GM19099 (cell line): ENCODE measurements at regions not wholly inside any gene's neighbourhood (a gene's known extent, or its start where the extent isn't known, plus 50 kb on each side); places are given as distances from the start of the nearest gene placed in this dataset.

Source experiments
- POLR2A ChIP-seq: IDR thresholded peaks from 3 replicates; pipeline ENCODE4 v1.6.1; 2011; ENCODE audit warnings: low read depth; ENCODE audit not compliant: insufficient read length; ENCODE audit errors: extremely low read depth

GRCh38 chr5:27571681-27572080 lies 533.3 kb upstream of the CDH9 start:
- TF ChIP-seq POLR2A: no peak

- no peak for TF ChIP-seq POLR2A
These were observed 530.4 kb upstream of the CDH9 start for GRCh38 chr5:27568811-27569210.

- no peak for TF ChIP-seq POLR2A
These were observed 523.0 kb upstream of the CDH9 start for GRCh38 chr5:27561408-27561807.

GRCh38 chr5:27548484-27548883 lies 510.1 kb upstream of the CDH9 start:
- no peak for TF ChIP-seq POLR2A

- no peak for TF ChIP-seq POLR2A
These were observed 496.7 kb upstream of the CDH9 start for GRCh38 chr5:27535031-27535557.

GRCh38 chr5:27532305-27532704 lies 493.9 kb upstream of the CDH9 start:
- TF ChIP-seq POLR2A: no peak

GRCh38 chr5:27524515-27524914 lies 486.1 kb upstream of the CDH9 start:
- TF ChIP-seq POLR2A: no peak

GRCh38 chr5:27523629-27524028 lies 485.2 kb upstream of the CDH9 start:
- TF ChIP-seq POLR2A: no peak

GRCh38 chr5:27516437-27516836 lies 478.1 kb upstream of the CDH9 start:
- no peak for TF ChIP-seq POLR2A

- no peak for TF ChIP-seq POLR2A
These were observed 472.7 kb upstream of the CDH9 start for GRCh38 chr5:27511061-27511460.

- no peak for TF ChIP-seq POLR2A
These were observed 465.4 kb upstream of the CDH9 start for GRCh38 chr5:27503813-27504212.

- TF ChIP-seq POLR2A: no peak
These were observed 463.9 kb upstream of the CDH9 start for GRCh38 chr5:27502236-27502635.

- TF ChIP-seq POLR2A: no peak
These were observed 459.1 kb upstream of the CDH9 start for GRCh38 chr5:27497491-27497890.

- no peak for TF ChIP-seq POLR2A
These were observed 456.5 kb upstream of the CDH9 start for GRCh38 chr5:27494887-27495286.

- no peak for TF ChIP-seq POLR2A
These were observed 453.5 kb upstream of the CDH9 start for GRCh38 chr5:27491746-27492439.

GRCh38 chr5:27491047-27491446 lies 452.7 kb upstream of the CDH9 start:
- TF ChIP-seq POLR2A: no peak

GRCh38 chr5:27489701-27490100 lies 451.3 kb upstream of the CDH9 start:
- TF ChIP-seq POLR2A: no peak

- TF ChIP-seq POLR2A: no peak
These were observed 444.3 kb upstream of the CDH9 start for GRCh38 chr5:27482663-27483062.

GRCh38 chr5:27479859-27480258 lies 441.5 kb upstream of the CDH9 start:
- TF ChIP-seq POLR2A: no peak
